Lower leg skin (tissue), 3 donors: ENCODE measurements at regions not wholly inside any gene's neighbourhood (a gene's known extent, or its start where the extent isn't known, plus 50 kb on each side); places are given as distances from the start of the nearest gene placed in this dataset.

ENCODE experiments used
- CTCF ChIP-seq, 3 donors: fragments of 450-650 bp; IDR thresholded peaks; one replicate each; pipeline ENCODE4 v1.5.1; 2016; ENCODE audit warnings: antibody characterized with exemption in 3 of 3, mild to moderate bottlenecking in 3 of 3, moderate library complexity in 2 of 3
- POLR2A ChIP-seq, 2 donors: fragments of 450-650 bp; IDR thresholded peaks; one replicate each; pipeline ENCODE4 v1.6.1; 2016 to 2017; ENCODE audit warnings: antibody characterized with exemption in 2 of 2, mild to moderate bottlenecking in 1 of 2, moderate library complexity in 1 of 2

- TF ChIP-seq CTCF (IDR thresholded peaks at IDR 0.05) (no peak), POLR2A (IDR thresholded peaks at IDR 0.05) (no peak)
Observed at GRCh38 chr11:29224739-29225384, 792.0 kb downstream of the KCNA4 start.
